H1 (cell line): ENCODE measurements at regions not wholly inside any gene's neighbourhood (a gene's known extent, or its start where the extent isn't known, plus 50 kb on each side); places are given as distances from the start of the nearest gene placed in this dataset.

ENCODE experiments used
- CTCF ChIA-PET: fragments of 300-600 bp; sonication (Branson Sonifier 250); formaldehyde crosslinking; loops from one replicate; lab custom pipeline; 2021; ENCODE audit not compliant: partially characterized antibody; lab: Charles Lee
- POLR2A ChIA-PET: fragments of 300-600 bp; sonication (Branson Sonifier 250); formaldehyde crosslinking; loops from one replicate; lab custom pipeline; 2021; ENCODE audit warnings: inconsistent platforms; ENCODE audit not compliant: partially characterized antibody; lab: Charles Lee
- DNase-seq, 2 experiments: peaks; one replicate each; pipeline versions ENCODE4 v3.0.0 to v3.0.0-alpha.2; 2010 to 2022; ENCODE audit warnings: low spot score in 2 of 2, low read depth in 1 of 2, mixed read lengths in 1 of 2
- FAIRE-seq: peaks from 2 replicates; lab custom pipeline; 2011; peaks lifted over from hg19 to GRCh38; lab: Jason Lieb, UNC
- H2AFZ ChIP-seq: 2 replicates; pipeline ENCODE4 v1.8.1; 2012; ENCODE audit warnings: low read length, inconsistent platforms
- H2AK5ac ChIP-seq: 2 replicates; pipeline ENCODE4 v1.6.1; 2013; ENCODE audit warnings: low read depth, low read length
- H2BK120ac ChIP-seq: replicated peaks from 2 replicates; pipeline ENCODE3; 2013; ENCODE audit warnings: low read depth, low read length, inconsistent platforms
- H2BK12ac ChIP-seq: 2 replicates; pipeline ENCODE4 v1.6.1; 2013; ENCODE audit warnings: low read depth, low read length
- H2BK15ac ChIP-seq: 2 replicates; pipeline ENCODE4 v1.6.1; 2013; ENCODE audit warnings: low read length
- H2BK20ac ChIP-seq: 2 replicates; pipeline ENCODE4 v1.6.1; 2013; ENCODE audit warnings: low read length
- H2BK5ac ChIP-seq: 2 replicates; pipeline ENCODE4 v1.6.1; 2013; ENCODE audit warnings: low read depth, low read length
- H3K14ac ChIP-seq: 2 replicates; pipeline ENCODE4 v1.6.1; 2013; ENCODE audit warnings: inconsistent platforms; ENCODE audit not compliant: insufficient read length
- H3K18ac ChIP-seq: 2 replicates; pipeline ENCODE4 v1.6.1; 2013; ENCODE audit warnings: low read length; ENCODE audit errors: extremely low read depth
- H3K23ac ChIP-seq: 2 replicates; pipeline ENCODE4 v1.6.1; 2013; ENCODE audit warnings: inconsistent platforms; ENCODE audit not compliant: insufficient read length
- H3K23me2 ChIP-seq: 2 replicates; pipeline ENCODE4 v1.6.1; 2013; ENCODE audit warnings: low read depth, low read length
- H3K27ac ChIP-seq: 2 replicates; pipeline ENCODE4 v1.6.1; 2011; ENCODE audit warnings: low read depth, low read length, inconsistent platforms
- H3K27me3 ChIP-seq, 4 experiments: replicated peaks in 1 of 4; 1 replicate in 1 of 4; 2 replicates in 3 of 4; pipeline versions ENCODE4 v1.6.1 to v1.8.1; 2011 to 2013; ENCODE audit warnings: low read length in 3 of 4, mild to moderate bottlenecking in 3 of 4, inconsistent platforms in 2 of 4, mixed read lengths in 2 of 4, moderate library complexity in 1 of 4; ENCODE audit not compliant: control insufficient read depth in 3 of 4, insufficient read depth in 3 of 4; ENCODE audit errors: extremely low read depth in 1 of 4
- H3K36me3 ChIP-seq, 4 experiments: 2 replicates each; pipeline versions ENCODE4 v1.6.1 to v1.8.1; 2011 to 2013; ENCODE audit warnings: mild to moderate bottlenecking in 4 of 4, low read length in 3 of 4, moderate library complexity in 2 of 4, control low read depth in 1 of 4, inconsistent platforms in 1 of 4; ENCODE audit not compliant: insufficient read depth in 4 of 4, control insufficient read depth in 2 of 4
- H3K4ac ChIP-seq: replicated peaks from 2 replicates; pipeline ENCODE3; 2013; ENCODE audit warnings: low read length, low read depth, mixed read lengths, inconsistent platforms; ENCODE audit not compliant: insufficient read length
- H3K4me1 ChIP-seq, 4 experiments: replicated peaks in 1 of 4; 1 replicate in 1 of 4; 2 replicates in 3 of 4; pipeline versions ENCODE4 v1.6.1 to v1.8.1; 2011 to 2013; ENCODE audit warnings: low read length in 3 of 4, inconsistent platforms in 2 of 4, mixed read lengths in 1 of 4; ENCODE audit not compliant: insufficient read depth in 4 of 4, control insufficient read depth in 3 of 4
- H3K4me2 ChIP-seq, 2 experiments: 2 replicates each; pipeline versions ENCODE4 v1.6.1 to v1.8.1; 2011 to 2013; ENCODE audit warnings: low read depth in 2 of 2, low read length in 2 of 2, control low read depth in 1 of 2, inconsistent platforms in 1 of 2, mild to moderate bottlenecking in 1 of 2; ENCODE audit not compliant: insufficient read depth in 1 of 2
- H3K4me3 ChIP-seq, 4 experiments: fragments of 200-600, 300-600 bp in 1 of 4; sonication (generic), shearing (Covaris generic), sonication (Bioruptor Twin) in 1 of 4; 2 replicates each; pipeline versions ENCODE4 v1.5.1 to v1.8.1; 2011 to 2016; ENCODE audit warnings: low read length in 4 of 4, low read depth in 3 of 4, control low read depth in 2 of 4, inconsistent platforms in 2 of 4, mild to moderate bottlenecking in 2 of 4, mixed read lengths in 1 of 4, moderate library complexity in 1 of 4; ENCODE audit not compliant: insufficient read depth in 2 of 4; ENCODE audit errors: extremely low read depth in 1 of 4
- H3K56ac ChIP-seq: replicated peaks from 2 replicates; pipeline ENCODE3; 2013; ENCODE audit warnings: low read depth, mild to moderate bottlenecking, mixed read lengths, low read length, inconsistent platforms; ENCODE audit not compliant: insufficient read length
- H3K79me1 ChIP-seq: 2 replicates; pipeline ENCODE4 v1.6.1; 2013; ENCODE audit warnings: low read depth, low read length, control low read depth
- H3K79me2 ChIP-seq, 2 experiments: 2 replicates each; pipeline versions ENCODE4 v1.6.1 to v1.8.1; 2012 to 2013; ENCODE audit warnings: low read length in 2 of 2, mild to moderate bottlenecking in 2 of 2, inconsistent platforms in 1 of 2; ENCODE audit not compliant: insufficient read depth in 2 of 2, control insufficient read depth in 1 of 2
- H3K9ac ChIP-seq, 4 experiments: replicated peaks in 1 of 4; 1 replicate in 1 of 4; 2 replicates in 3 of 4; pipeline versions ENCODE4 v1.6.1 to v1.8.1; 2011 to 2013; ENCODE audit warnings: low read depth in 3 of 4, low read length in 3 of 4, control low read depth in 2 of 4, mild to moderate bottlenecking in 2 of 4, moderate library complexity in 2 of 4, inconsistent platforms in 1 of 4; ENCODE audit errors: extremely low read depth in 1 of 4
- H3K9me3 ChIP-seq, 2 experiments: 2 replicates each; pipeline versions ENCODE4 v1.6.1 to v1.8.1; 2012 to 2013; ENCODE audit warnings: mild to moderate bottlenecking in 2 of 2, moderate library complexity in 2 of 2, control low read depth in 1 of 2, inconsistent platforms in 1 of 2, low read depth in 1 of 2, low read length in 1 of 2, mixed read lengths in 1 of 2; ENCODE audit not compliant: insufficient read depth in 2 of 2
- H4K20me1 ChIP-seq, 2 experiments: replicated peaks in 1 of 2; 2 replicates each; pipeline versions ENCODE3 to v1.8.1; 2011 to 2013; ENCODE audit warnings: inconsistent platforms in 2 of 2, low read length in 2 of 2, mild to moderate bottlenecking in 1 of 2; ENCODE audit not compliant: insufficient read depth in 2 of 2, control insufficient read depth in 1 of 2
- H4K5ac ChIP-seq: 2 replicates; pipeline ENCODE4 v1.6.1; 2013; ENCODE audit warnings: low read length, low read depth, mixed read lengths, inconsistent platforms; ENCODE audit not compliant: insufficient read length
- H4K8ac ChIP-seq: 2 replicates; pipeline ENCODE4 v1.8.0; 2013; ENCODE audit warnings: mild to moderate bottlenecking, moderate library complexity, low read length, inconsistent platforms; ENCODE audit not compliant: insufficient read depth; ENCODE audit errors: extremely low read depth
- H4K91ac ChIP-seq: replicated peaks from 2 replicates; pipeline ENCODE3; 2013; ENCODE audit warnings: low read length, mixed read lengths, inconsistent platforms; ENCODE audit not compliant: insufficient read length
- PHF8 ChIP-seq: fragments of 200-600 bp; sonication (generic); conservative IDR thresholded peaks from 2 replicates; pipeline ENCODE4 v1.7.1; 2012; ENCODE audit warnings: low read depth, mild to moderate bottlenecking, inconsistent platforms, low read length, moderate library complexity
- POLR2AphosphoS5 ChIP-seq: IDR thresholded peaks from 2 replicates; pipeline ENCODE4 v1.6.1; 2011; ENCODE audit warnings: low read depth, low read length
- SP4 ChIP-seq: IDR thresholded peaks from 2 replicates; pipeline ENCODE4 v1.6.1; 2012; ENCODE audit warnings: low read length, inconsistent platforms
- TCF12 ChIP-seq: IDR thresholded peaks from 2 replicates; pipeline ENCODE4 v1.6.1; 2011; ENCODE audit warnings: low read depth, mild to moderate bottlenecking, low read length
- WGBS, 2 experiments: shearing (Covaris generic) in 1 of 2; methylation state at CpG; one replicate each; pipeline versions ENCODE4 v1.1.6 to v1.1.7; 2013 to 2015; ENCODE audit warnings: low lambda C conversion rate in 2 of 2, mixed read lengths in 2 of 2, inconsistent platforms in 1 of 2, low coverage in 1 of 2, missing lambda C conversion rate in 1 of 2; ENCODE audit not compliant: insufficient replicate concordance in 2 of 2, insufficient coverage in 1 of 2, insufficient read length in 1 of 2; ENCODE audit errors: extremely low coverage in 1 of 2, missing lambda C conversion rate in 1 of 2; 5-methylcytosine and 5-hydroxymethylcytosine counted together

DNA sequence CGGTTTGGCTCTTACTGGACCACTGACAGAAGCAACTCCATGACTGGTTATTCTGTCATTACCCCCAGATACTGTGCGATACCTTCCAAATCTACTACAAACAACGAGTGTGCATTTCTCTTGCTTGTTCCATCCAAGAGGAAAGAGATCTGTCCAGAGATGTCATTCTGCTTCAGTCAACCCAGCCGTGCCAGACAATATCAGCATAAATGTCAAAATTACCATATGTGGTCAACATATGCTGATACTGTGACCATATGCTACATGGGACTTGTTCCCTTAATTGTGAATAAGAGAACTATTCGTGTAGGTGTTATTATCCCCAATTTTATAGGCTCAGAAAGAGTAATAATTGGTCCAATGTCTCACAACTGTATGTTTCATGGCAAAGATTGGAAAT is 143.2 kb upstream of the PRSS1 start:
- Histone ChIP-seq H2BK120ac (no peak overlapping the region), H3K27ac (no peak overlapping the region), H3K36me3 (no peaks in the 10 kb centered on the region), H3K9me3 (no peaks in the 10 kb centered on the region), H3K23ac (no peak overlapping the region), H3K27me3 (no peaks in the 10 kb centered on the region), H4K8ac (no peak overlapping the region), H2AFZ (no peak overlapping the region), H3K23me2 (no peaks in the 10 kb centered on the region), H2AK5ac (no peak overlapping the region), H4K91ac (no peak overlapping the region), H3K4ac (peak overlapping the region; percentile 28), H3K18ac (no peak overlapping the region), H2BK20ac (no peak overlapping the region), H2BK12ac (no peak overlapping the region), H3K79me1 (no peaks in the 10 kb centered on the region), H3K14ac (no peak overlapping the region), H2BK5ac (no peak overlapping the region), H3K79me2 (no peaks in the 10 kb centered on the region), H2BK15ac (no peak overlapping the region), H3K9ac (no peak overlapping the region), H3K4me1 (no peaks in the 10 kb centered on the region), H4K5ac (no peak overlapping the region), H3K4me2 (no peak overlapping the region), H4K20me1 (no peaks in the 10 kb centered on the region), H3K56ac (no peak overlapping the region), H3K4me3 (no peak overlapping the region)
- CTCF ChIA-PET: interaction anchor here (0.6 to 11.1 kb wide), 11 partner anchors 17 to 267 kb away, joined by 3 to 102 read pairs (median 4); no protein-coding TSS in a partner anchor
- 92% methylated on average over 5 of the region's 5 CpGs; no CpG with 5 or more reads in 1 of the 2 experiments for WGBS, 2 experiments
- POLR2A ChIA-PET: no interaction called here
- no peak for FAIRE-seq
- DNase-seq: no peak
- TF ChIP-seq SP4: no peak
- no peak for TF ChIP-seq PHF8
- TF ChIP-seq POLR2AphosphoS5: no peak
- no peak for TF ChIP-seq TCF12
